GM19193 (cell line): ENCODE measurements at regions not wholly inside any gene's neighbourhood (a gene's known extent, or its start where the extent isn't known, plus 50 kb on each side); places are given as distances from the start of the nearest gene placed in this dataset.

ENCODE experiments used
- POLR2A ChIP-seq: IDR thresholded peaks from 4 replicates; pipeline ENCODE4 v1.6.1; 2011; ENCODE audit not compliant: insufficient read depth, insufficient read length; ENCODE audit errors: extremely low read depth

GRCh38 chr3:81198216-81198615 lies 563.2 kb downstream of the GBE1 start:
- TF ChIP-seq POLR2A, result no peak

DNA sequence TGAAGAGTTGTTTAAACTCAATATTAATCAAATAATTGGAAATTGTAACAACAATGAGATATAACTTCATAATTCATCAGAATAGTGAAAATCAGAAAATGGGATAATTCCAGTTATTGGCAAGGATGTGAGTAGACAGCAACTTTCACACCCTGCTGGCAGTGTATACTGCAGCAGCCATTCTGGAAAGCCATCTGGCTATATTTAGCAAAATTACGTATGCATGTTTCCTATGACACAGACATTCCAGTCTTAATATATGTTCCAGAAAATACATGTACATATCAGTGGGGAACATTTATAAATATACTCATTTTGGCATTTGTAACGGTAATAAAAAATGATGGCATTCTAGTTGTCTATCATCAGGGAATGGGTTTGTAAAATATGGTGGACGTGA lies 564.1 kb downstream of the GBE1 start:
- TF ChIP-seq POLR2A, result no peak

DNA sequence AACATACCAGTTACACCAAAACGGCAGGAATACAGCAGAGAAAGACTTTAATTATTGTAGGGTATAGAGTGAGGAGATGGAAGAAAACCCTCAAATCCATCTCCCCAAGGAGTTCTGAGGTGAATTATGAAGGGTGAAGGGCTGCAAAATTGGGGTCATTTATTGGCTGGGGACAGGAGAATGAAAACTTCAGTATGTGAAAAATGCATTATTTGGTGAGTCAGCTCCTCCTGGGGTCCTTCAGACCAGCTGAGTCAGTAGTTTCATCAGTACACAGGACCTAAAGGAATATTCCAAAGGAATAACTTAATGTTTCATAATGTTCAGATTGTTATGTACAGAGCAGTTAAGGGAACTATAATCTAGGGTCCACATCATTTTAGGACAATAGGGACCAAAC lies 566.0 kb downstream of the GBE1 start:
- TF ChIP-seq POLR2A, result no peak

DNA sequence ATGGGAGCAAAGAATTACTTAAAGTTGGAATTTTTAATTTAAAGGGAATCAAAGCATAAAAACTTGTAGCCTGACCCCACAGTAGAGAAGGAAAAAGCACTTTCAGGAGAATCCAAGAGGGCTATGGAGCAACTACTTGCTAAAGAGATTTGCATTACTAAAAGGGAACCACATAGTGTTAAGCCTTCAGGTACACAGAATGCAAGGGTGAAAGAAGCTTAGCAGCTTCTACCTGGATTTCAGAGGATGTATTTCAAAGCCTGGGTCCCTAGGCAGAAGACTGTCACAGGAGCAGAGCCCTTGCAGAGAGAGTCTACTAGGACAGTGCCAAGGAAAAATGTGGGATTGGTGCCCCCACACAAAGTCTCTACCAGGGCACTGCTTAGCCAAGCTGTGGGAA lies 575.0 kb downstream of the GBE1 start:
- no peak for TF ChIP-seq POLR2A

DNA sequence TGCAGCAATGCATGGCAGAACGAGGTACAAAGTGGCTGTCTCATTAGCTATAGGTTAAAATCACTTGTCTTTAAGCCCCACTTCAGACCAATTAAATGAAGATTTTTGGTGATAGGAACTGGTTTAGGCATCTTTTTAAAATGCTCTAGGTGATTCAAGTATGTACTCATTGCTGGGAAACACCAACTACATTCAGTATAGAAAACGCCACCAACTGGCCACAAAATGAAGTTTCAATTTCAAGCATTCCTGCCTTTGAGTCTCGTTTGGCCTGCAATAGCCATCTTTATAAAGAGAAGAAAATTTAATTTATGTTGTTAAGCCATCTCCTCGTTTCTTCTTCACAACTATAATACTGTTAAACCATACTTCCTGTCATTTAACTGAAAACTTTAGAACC lies 587.9 kb downstream of the GBE1 start:
- TF ChIP-seq POLR2A, result no peak

- no peak for TF ChIP-seq POLR2A
Measured at GRCh38 chr3:81170298-81170697, 591.1 kb downstream of the GBE1 start.

- no peak for TF ChIP-seq POLR2A
Measured at GRCh38 chr3:81164806-81165205, 596.6 kb downstream of the GBE1 start.

DNA sequence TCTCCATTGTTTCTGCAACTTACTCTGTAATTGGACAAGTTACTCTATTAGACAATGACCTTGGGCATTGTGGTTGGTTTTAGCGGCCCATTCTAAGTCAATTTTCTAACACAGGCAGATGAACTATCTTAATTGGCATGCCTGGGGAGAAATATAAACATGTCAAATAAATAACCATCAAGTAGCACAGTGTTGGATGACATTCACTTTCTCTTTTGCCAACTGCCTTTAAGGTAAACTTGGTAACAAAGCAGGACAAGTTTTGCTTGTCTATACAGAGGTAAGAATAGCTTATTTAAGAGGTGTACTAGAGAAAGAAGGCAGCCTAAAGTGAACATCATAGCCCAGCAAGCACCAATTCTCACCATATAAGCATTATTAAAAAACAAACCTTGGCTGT lies 599.6 kb downstream of the GBE1 start:
- no peak for TF ChIP-seq POLR2A

- no peak for TF ChIP-seq POLR2A
Measured at GRCh38 chr3:81161100-81161499, 600.3 kb downstream of the GBE1 start.

GRCh38 chr3:81154611-81155143 lies 606.8 kb downstream of the GBE1 start:
- TF ChIP-seq POLR2A, result no peak

GRCh38 chr3:81152156-81152555 lies 609.3 kb downstream of the GBE1 start:
- no peak for TF ChIP-seq POLR2A

- TF ChIP-seq POLR2A, result no peak
Measured at GRCh38 chr3:81132995-81133394, 628.5 kb downstream of the GBE1 start.

GRCh38 chr3:81105789-81106488 lies 655.5 kb downstream of the GBE1 start:
- TF ChIP-seq POLR2A, result no peak

DNA sequence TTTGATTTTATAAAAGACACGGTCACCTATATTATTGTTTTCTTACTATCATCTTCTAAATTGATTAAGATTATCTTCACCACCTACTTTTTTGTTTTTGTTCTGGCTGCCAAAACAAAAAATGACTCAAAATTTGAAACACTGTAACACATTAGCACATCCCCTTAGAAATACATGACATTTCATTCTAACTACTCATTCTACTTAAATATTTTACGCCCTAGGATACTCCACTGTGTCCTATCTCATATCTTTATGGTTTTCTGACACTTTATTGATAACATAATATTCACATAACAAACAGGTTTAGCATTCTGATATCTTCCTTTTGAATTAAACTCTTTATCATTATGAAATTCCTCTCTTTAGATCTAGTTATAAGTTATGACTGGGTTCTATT lies 656.2 kb downstream of the GBE1 start:
- TF ChIP-seq POLR2A, result no peak

DNA sequence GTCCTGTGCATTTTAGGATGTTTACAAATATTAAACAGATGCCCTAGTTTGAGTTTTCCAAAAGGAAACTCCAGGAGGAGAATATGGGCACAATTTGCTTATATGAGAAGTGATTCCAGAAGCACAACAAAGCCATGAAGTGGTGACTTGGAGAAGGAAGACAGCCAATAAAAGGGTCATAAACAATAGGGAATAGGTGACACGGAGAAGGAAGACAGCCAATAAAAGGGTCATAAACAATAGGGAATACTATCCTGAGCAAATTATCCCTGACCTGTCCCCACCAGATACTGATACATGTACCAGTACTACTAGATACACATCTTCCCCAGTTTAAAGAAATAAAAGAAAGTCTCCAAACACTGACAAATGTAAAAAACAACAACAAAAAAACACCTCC lies 663.6 kb downstream of the GBE1 start:
- TF ChIP-seq POLR2A, result no peak

DNA sequence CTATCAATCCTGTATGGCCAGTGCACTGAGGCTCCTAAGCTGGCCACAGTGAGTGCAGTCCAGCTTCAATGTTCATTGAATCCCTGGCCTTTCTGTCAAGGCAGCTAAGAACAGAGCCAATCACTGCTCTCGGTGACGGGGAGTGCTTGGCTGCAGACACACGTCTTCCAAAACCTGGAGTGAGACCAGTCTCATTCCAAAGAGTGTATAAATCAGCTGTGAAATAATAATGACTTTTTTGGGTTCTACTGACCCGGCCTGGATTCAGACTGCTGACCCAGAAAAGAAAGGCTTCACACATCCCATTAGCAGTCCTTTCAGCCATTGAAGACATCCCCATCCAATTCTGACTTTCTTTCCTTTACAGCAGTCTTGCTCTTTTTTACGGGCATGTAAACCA lies 665.5 kb downstream of the GBE1 start:
- TF ChIP-seq POLR2A, result no peak

GRCh38 chr3:81094986-81095385 lies 666.5 kb downstream of the GBE1 start:
- no peak for TF ChIP-seq POLR2A
